GM23338 (cell line): ENCODE measurements at regions not wholly inside any gene's neighbourhood (a gene's known extent, or its start where the extent isn't known, plus 50 kb on each side); places are given as distances from the start of the nearest gene placed in this dataset.

Source experiments
- ATAC-seq: fragments of 200-7000 bp; cut with Tn5 transposase; 3 replicates; pipeline ENCODE4 v1.9.1; 2020
- DNase-seq: peaks from one replicate; pipeline ENCODE4 v3.0.0-alpha.2; 2015; ENCODE audit warnings: low spot score
- H2AFZ ChIP-seq: fragments of 200-600 bp; sonication (generic); 2 replicates; pipeline ENCODE4 v1.8.0; 2016; ENCODE audit warnings: antibody characterized with exemption, mild to moderate bottlenecking, moderate library complexity
- H3F3A ChIP-seq: fragments of 200-600 bp; sonication (generic); replicated peaks from 2 replicates; pipeline ENCODE4 v1.8.0; 2017; ENCODE audit warnings: antibody characterized with exemption, mixed run types, low read depth
- H3K27ac ChIP-seq: fragments of 200-600 bp; sonication (generic); 2 replicates; pipeline ENCODE4 v1.6.1; 2016; ENCODE audit warnings: low read depth
- H3K27me3 ChIP-seq: fragments of 200-600 bp; sonication (generic); 2 replicates; pipeline ENCODE4 v1.8.0; 2016; ENCODE audit warnings: mild to moderate bottlenecking, mixed run types, moderate library complexity; ENCODE audit not compliant: insufficient read depth
- H3K36me3 ChIP-seq: fragments of 200-600 bp; sonication (generic); 2 replicates; pipeline ENCODE4 v1.8.0; 2016; ENCODE audit warnings: mild to moderate bottlenecking; ENCODE audit not compliant: insufficient read depth
- H3K4me1 ChIP-seq: fragments of 200-600 bp; sonication (generic); 2 replicates; pipeline ENCODE4 v1.8.0; 2016; ENCODE audit warnings: mild to moderate bottlenecking, moderate library complexity; ENCODE audit not compliant: insufficient read depth
- H3K4me2 ChIP-seq: fragments of 200-600 bp; sonication (generic); 2 replicates; pipeline ENCODE4 v1.7.1; 2017; ENCODE audit warnings: mixed run types
- H3K4me3 ChIP-seq: fragments of 200-600 bp; sonication (generic); 2 replicates; pipeline ENCODE4 v1.6.1; 2016; ENCODE audit warnings: mixed run types
- H3K79me2 ChIP-seq: fragments of 200-600 bp; sonication (generic); replicated peaks from 2 replicates; pipeline ENCODE4 v1.8.0; 2017; ENCODE audit warnings: mild to moderate bottlenecking; ENCODE audit not compliant: insufficient read depth
- H3K9me2 ChIP-seq: fragments of 200-600 bp; sonication (generic); 2 replicates; pipeline ENCODE4 v1.8.0; 2017; ENCODE audit not compliant: insufficient read depth
- H4K20me1 ChIP-seq: fragments of 200-600 bp; sonication (generic); replicated peaks from 2 replicates; pipeline ENCODE4 v1.8.0; 2017; ENCODE audit warnings: mild to moderate bottlenecking; ENCODE audit not compliant: insufficient read depth
- H3K27ac Mint-ChIP-seq: 2 replicates; pipeline ENCODE4 v1.8.0; 2020; ENCODE audit warnings: inconsistent platforms, mild to moderate bottlenecking, moderate library complexity, mixed read lengths
- H3K27me3 Mint-ChIP-seq: 3 replicates; pipeline ENCODE4 v1.8.0; 2022; ENCODE audit warnings: low read depth, mild to moderate bottlenecking, moderate library complexity, mixed read lengths, inconsistent platforms; ENCODE audit not compliant: insufficient read depth, poor library complexity
- H3K36me3 Mint-ChIP-seq: 3 replicates; pipeline ENCODE4 v1.8.0; 2021; ENCODE audit warnings: low read depth, mild to moderate bottlenecking, inconsistent platforms, moderate library complexity, mixed read lengths
- H3K4me1 Mint-ChIP-seq: 3 replicates; pipeline ENCODE4 v1.8.0; 2020; ENCODE audit warnings: mild to moderate bottlenecking, inconsistent platforms, mixed read lengths
- H3K4me3 Mint-ChIP-seq: 3 replicates; pipeline ENCODE4 v1.8.0; 2021; ENCODE audit warnings: moderate library complexity, mild to moderate bottlenecking, inconsistent platforms, mixed read lengths
- H3K9me3 Mint-ChIP-seq: 3 replicates; pipeline ENCODE4 v1.8.0; 2020; ENCODE audit warnings: moderate library complexity, mild to moderate bottlenecking, inconsistent platforms, mixed read lengths
- CREB1 ChIP-seq: fragments of 250-450 bp; sonication (Bioruptor Pico); IDR thresholded peaks from 2 replicates; pipeline ENCODE4 v1.5.0; 2020; ENCODE audit warnings: low read depth, mild to moderate bottlenecking, moderate library complexity
- CTCF ChIP-seq, 2 experiments: fragments of 200-600 bp in 1 of 2; sonication (generic) in 1 of 2; conservative IDR thresholded peaks; 2 replicates each; pipeline versions ENCODE4 v1.5.1 to v1.6.1; 2016 to 2017; ENCODE audit warnings: antibody characterized with exemption in 2 of 2, low read depth in 2 of 2, mild to moderate bottlenecking in 2 of 2, moderate library complexity in 1 of 2
- EZH2 ChIP-seq: fragments of 200-600 bp; sonication (generic); IDR thresholded peaks from one replicate; pipeline ENCODE4 v1.8.0; 2017; ENCODE audit warnings: antibody characterized with exemption, mild to moderate bottlenecking, low read depth; ENCODE audit not compliant: unreplicated experiment
- EZH2phosphoT487 ChIP-seq: fragments of 200-600 bp; sonication (generic); IDR thresholded peaks from one replicate; pipeline ENCODE4 v1.8.1; 2018; ENCODE audit warnings: antibody characterized with exemption; ENCODE audit not compliant: unreplicated experiment
- NANOG ChIP-seq: IDR thresholded peaks from 2 replicates; pipeline ENCODE4 v1.6.1; 2016; ENCODE audit warnings: antibody characterized with exemption, borderline replicate concordance
- POLR2AphosphoS5 ChIP-seq: IDR thresholded peaks from 2 replicates; pipeline ENCODE4 v1.6.1; 2016; ENCODE audit warnings: antibody characterized with exemption, low read depth
- STAT1 ChIP-seq: IDR thresholded peaks from one replicate; pipeline ENCODE4 v1.6.1; 2016; ENCODE audit warnings: antibody characterized with exemption; ENCODE audit not compliant: unreplicated experiment
- ZNF114 ChIP-seq: fragments of 250-450 bp; sonication (Bioruptor Pico); IDR thresholded peaks from 2 replicates; pipeline ENCODE4 v1.5.0; 2020; ENCODE audit warnings: mild to moderate bottlenecking, moderate library complexity
- ZNF331 ChIP-seq: fragments of 250-450 bp; sonication (Bioruptor Pico); IDR thresholded peaks from 2 replicates; pipeline ENCODE4 v1.5.0; 2020; ENCODE audit warnings: low read depth, mild to moderate bottlenecking, moderate library complexity
- ZNF462 ChIP-seq: fragments of 250-450 bp; sonication (Bioruptor Pico); IDR thresholded peaks from 2 replicates; pipeline ENCODE4 v1.5.0; 2020; ENCODE audit warnings: mild to moderate bottlenecking, moderate library complexity

- Histone ChIP-seq H3F3A (no peaks in the 10 kb centered on the region), H3K27me3 (no peaks in the 10 kb centered on the region), H2AFZ (no peak overlapping the region), H3K4me2 (no peak overlapping the region), H3K4me3 (no peak overlapping the region), H3K36me3 (no peaks in the 10 kb centered on the region), H3K9me2 (peaks cover 11% of the 10 kb centered on the region; the same call in 1 of the 2 replicates), H3K27ac (no peak overlapping the region), H4K20me1 (no peaks in the 10 kb centered on the region), H3K79me2 (no peaks in the 10 kb centered on the region), H3K4me1 (no peaks in the 10 kb centered on the region)
- Mint-ChIP-seq H3K4me3 (no peak overlapping the region), H3K27me3 (peaks cover 1% of the 10 kb centered on the region), H3K4me1 (no peaks in the 10 kb centered on the region), H3K9me3 (no peaks in the 10 kb centered on the region), H3K36me3 (no peaks in the 10 kb centered on the region), H3K27ac (no peak overlapping the region)
- TF ChIP-seq EZH2 = no peak
- no peak for TF ChIP-seq POLR2AphosphoS5
- TF ChIP-seq CREB1 (CRISPR knock-in tag) = no peak
- TF ChIP-seq NANOG = no peak
- no peak for TF ChIP-seq EZH2phosphoT487
- TF ChIP-seq STAT1 = no peak
- TF ChIP-seq ZNF114 (CRISPR knock-in tag) = no peak
- no peak for TF ChIP-seq ZNF462 (CRISPR knock-in tag)
- TF ChIP-seq ZNF331 (CRISPR knock-in tag) = no peak
- TF ChIP-seq CTCF (conservative IDR thresholded peaks at IDR 0.05; ENCODE audit: low read depth in 2 of 2) = no peak
- ATAC-seq (no peak), DNase-seq (no peak)
These were observed 349.7 kb downstream of the CDK5RAP2 start for GRCh38 chr9:120230227-120230626.
